ENCODE measurements at regions not wholly inside any gene's neighbourhood (a gene's known extent, or its start where the extent isn't known, plus 50 kb on each side); places are given as distances from the start of the nearest gene placed in this dataset.
"Not testable (repeated sequence)": the region's sequence is repeated elsewhere in the genome, so short reads cannot be mapped to it uniquely, and the experiment has no call there.

DNA sequence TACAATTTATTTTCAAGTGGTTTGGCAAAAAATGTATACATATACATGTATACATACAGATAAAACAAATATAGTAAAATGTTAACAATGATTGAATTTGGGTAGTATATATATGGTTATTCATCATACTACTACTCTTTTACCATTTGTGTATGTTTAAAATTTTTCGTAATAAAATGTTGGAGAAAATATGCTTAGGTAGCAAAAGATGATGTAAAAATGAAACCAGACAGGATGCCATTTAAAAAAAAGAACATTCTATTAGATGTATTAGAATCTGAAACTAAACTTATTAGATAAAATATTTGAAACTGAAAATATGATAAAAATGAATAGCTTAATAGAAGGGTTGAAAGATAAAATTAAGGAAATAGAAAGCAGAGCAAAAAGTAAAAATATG lies 144.9 kb upstream of the FER start:
- DNase-seq (ENCODE audit: low spot score in 2 of 2) (no peak), FAIRE-seq (peak; percentile 8)

DNA sequence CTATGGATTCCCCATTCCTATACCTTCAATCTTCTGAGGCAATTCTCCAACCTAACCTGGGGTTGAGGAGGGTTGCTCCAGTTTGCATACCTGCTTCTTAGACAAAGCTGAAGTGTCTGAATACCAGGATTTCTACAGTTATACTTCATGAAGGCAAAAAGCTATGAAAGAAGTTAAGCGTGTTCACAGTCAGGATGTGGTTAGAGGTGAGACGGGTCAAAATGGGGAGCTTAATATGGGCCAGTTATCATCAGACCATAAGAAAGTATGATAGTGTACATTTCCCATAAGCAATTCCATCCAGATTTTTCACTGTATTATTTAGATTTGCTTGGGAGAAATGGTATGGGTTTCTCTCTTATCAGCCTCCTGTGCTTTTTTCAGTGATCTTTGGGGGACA lies 156.9 kb upstream of the FER start:
- FAIRE-seq (no peak), DNase-seq (ENCODE audit: low spot score in 2 of 2) (no peak)

- FAIRE-seq (no peak), DNase-seq (ENCODE audit: low spot score in 2 of 2) (no peak)
Observed at GRCh38 chr5:108588323-108588722, 159.4 kb upstream of the FER start.

DNA sequence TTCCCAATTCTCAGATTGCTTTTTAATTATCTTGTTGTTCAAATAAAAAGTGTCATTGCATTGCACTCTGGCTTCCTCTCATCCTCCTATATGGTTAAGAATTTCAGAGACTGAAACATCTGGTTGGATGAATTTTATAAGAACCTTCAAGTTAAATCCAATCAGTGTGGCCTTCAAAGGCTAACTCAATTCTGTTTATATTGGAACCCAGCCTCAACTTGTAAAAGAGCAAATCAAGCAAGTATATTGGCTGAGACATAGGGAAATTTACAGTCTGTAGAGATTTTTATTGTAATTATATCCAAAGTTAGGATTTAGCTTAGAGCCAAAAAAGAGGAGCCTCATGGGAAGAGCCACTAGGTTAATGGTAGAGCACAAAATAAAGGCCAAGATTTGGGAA lies 159.9 kb upstream of the FER start:
- DNase-seq (ENCODE audit: low spot score in 2 of 2) (no peak), FAIRE-seq (no peak)

DNA sequence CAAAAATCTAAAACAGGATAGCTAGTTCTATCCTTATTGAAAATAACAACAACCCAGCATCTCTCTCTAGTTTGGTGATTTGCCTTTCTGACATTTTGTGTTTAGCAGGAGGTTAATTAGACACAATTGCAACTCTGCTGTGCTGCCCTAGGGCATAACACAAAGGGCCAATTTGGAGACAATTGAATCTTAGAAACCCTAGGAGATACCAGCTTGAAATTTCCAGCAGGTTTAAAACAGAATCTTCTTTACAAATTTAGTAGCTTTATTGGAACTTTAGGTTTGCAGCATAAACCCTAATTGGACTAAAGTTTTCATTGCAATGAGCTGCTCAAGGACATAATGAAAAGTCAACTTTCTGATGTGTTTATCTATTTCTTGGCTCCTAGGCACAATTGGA lies 166.7 kb upstream of the FER start:
- FAIRE-seq (no peak), DNase-seq (ENCODE audit: low spot score in 2 of 2) (no peak)

GRCh38 chr5:108579236-108579635 lies 168.5 kb upstream of the FER start:
- FAIRE-seq (no peak), DNase-seq (ENCODE audit: low spot score in 2 of 2) (no peak)

GRCh38 chr5:108578791-108579190 lies 168.9 kb upstream of the FER start:
- no peak for DNase-seq (ENCODE audit: low spot score in 2 of 2)
- FAIRE-seq: no peak

- FAIRE-seq: no peak
Observed at GRCh38 chr5:108567429-108567828, 180.3 kb upstream of the FER start.

DNA sequence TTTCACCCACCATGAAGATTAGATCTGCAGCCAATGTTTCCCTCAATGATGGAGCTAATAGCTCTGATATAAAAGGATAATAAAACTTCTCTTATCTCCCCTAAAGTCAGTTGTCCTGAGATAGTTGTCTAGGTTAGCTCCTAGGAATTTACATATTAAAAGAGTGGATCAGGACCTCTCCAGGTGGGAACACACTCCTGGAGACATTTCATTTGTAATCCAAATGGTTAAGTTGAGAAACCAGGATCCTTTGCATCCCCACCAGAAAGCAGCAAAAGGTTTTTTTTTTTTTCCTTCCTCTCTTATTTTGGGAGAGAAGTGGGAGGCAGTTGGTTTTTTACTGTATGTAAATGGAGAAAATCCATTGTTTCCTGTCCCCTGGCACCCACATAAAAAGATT lies 182.5 kb upstream of the FBXL17 start:
- FAIRE-seq (no peak), DNase-seq (ENCODE audit: low spot score in 2 of 2) (no peak)

More at GRCh38 chr5:108567429-108567828, 180.3 kb upstream of the FER start:
- no peak for DNase-seq (ENCODE audit: low spot score in 2 of 2)

DNA sequence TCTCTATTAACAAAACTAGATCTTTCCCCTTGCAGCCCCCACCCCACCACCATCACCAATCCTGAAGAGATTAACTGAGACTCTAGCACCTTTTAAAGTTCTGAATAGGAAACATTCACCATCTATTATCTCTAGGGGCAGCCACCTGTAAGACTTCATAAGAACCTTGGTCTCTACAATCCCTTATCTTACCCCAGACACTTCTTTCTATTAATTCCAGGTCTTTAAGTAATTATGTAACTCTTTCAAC lies 180.2 kb upstream of the FBXL17 start:
- DNase-seq (ENCODE audit: low spot score in 2 of 2) (no peak), FAIRE-seq (no peak)

- FAIRE-seq: no peak
- DNase-seq (ENCODE audit: low spot score in 2 of 2): no peak
Observed at GRCh38 chr5:108561416-108562204, 179.7 kb upstream of the FBXL17 start.

DNA sequence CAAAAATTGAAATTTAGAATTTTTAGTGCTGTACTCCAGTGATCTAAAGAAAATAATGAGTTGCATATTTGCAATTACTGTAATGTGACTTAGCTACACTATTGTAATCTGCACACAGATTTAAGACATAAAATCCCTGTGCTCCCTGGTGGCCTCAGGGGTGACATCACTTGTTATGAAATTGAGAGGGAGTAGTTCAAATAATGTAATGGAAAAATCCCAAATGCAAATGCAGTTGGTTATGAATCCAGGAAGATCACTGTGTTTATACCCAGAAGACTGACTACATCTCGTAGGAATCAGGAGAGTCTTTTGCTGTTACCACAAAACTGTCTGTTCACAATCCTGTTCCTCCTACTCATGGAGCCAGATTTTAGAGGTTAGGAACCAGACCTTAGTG lies 178.7 kb upstream of the FBXL17 start:
- DNase-seq (ENCODE audit: low spot score in 2 of 2) (no peak), FAIRE-seq (no peak)

DNA sequence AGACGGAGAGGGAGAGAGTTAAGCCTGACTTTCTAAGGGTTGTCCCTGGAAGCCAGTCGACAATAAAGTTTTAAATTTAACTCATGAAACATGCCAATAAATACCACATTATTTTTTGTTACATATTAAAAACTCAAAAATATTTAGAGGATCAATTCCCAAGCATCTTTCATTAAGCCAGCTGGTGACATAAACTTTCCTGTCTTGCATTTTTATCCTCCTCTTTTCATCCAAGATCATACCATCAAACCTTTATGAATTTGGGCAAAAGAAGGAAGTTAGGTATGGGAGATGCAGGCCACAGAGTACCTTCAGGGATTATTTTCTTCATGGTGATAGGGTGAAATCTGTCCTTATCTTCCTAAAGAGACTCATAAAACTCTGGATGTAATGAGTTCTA lies 178.3 kb upstream of the FBXL17 start:
- no peak for FAIRE-seq

GRCh38 chr5:108558840-108559239 lies 176.9 kb upstream of the FBXL17 start:
- not testable (repeated sequence) for FAIRE-seq; DNase-seq (ENCODE audit: low spot score in 2 of 2)

More for the DNA sequence above, 178.3 kb upstream of the FBXL17 start:
- DNase-seq (ENCODE audit: low spot score in 2 of 2): no peak

DNA sequence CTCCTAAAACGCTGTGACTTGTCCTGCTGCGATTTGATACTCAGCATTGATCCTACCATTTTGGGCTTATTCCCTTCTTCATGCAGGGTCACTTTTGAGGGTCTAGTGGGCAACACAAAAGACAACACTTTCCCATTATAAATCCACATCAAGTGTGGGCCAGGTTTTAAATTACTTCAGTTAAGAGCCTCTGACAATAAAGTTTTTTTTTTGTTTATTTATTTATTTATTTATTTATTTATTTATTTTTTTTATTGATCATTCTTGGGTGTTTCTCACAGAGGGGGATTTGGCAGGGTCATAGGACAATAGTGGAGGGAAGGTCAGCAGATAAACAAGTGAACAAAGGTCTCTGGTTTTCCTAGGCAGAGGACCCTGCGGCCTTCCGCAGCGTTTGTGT lies 176.2 kb upstream of the FBXL17 start:
- not testable (repeated sequence) for FAIRE-seq; DNase-seq (ENCODE audit: low spot score in 2 of 2)

DNA sequence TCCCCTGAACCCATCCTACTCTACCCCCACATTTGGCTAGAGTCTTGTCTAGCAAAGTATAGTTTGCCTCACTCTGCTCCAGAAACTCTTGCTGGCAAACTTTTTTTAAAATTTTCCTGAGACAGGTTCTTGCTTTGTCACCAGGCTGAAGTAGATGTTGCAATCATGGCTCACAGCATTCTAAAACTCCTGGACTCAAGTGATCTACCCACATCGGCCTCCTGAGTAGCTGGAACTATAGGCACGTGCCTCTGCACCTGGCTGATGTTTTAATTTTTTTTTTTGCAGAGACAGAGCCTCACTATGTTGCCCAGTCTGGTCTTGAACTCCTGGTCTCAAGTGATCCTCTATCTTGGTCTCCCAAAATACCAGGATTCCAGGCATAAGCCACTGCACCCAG lies 175.8 kb upstream of the FBXL17 start:
- DNase-seq (ENCODE audit: low spot score in 2 of 2) (no peak), FAIRE-seq (no peak)

DNA sequence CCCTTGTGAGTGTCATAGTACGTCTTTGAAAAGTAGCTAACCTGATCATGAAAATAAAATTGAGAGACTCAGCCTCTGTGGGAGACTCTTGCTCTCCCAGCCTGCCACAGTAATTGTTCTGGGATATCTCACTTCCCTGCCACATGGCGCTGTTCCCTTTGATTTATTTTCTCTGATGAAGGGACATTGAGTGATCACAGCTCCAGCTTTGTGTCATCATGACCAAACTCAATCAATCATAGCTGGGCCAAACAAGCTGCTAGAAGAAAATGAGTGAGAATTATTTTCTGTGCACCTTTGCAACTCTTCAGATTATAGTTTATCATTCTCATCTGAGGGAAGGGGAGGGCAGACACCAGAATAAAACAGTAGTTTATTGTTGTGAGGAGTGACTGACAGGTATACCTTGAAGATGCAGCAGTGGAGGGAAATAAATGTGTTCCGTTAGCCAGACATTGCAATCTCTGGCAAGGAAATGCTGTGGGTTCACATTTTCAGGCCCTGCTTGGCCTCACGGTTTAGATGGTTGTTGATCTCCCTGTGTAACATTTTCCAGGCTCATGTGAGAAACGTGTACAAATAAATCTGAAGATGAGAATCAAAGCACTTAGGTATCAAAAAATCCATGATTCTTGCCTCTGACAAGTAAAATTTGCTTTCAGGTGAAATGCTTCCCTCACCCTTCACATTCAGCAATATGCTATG lies 174.7 kb upstream of the FBXL17 start:
- DNase-seq (ENCODE audit: low spot score in 2 of 2) (no peak), FAIRE-seq (no peak)

GRCh38 chr5:108548684-108549596 lies 167.0 kb upstream of the FBXL17 start:
- no peak for DNase-seq (ENCODE audit: low spot score in 2 of 2)
- no peak for FAIRE-seq

DNA sequence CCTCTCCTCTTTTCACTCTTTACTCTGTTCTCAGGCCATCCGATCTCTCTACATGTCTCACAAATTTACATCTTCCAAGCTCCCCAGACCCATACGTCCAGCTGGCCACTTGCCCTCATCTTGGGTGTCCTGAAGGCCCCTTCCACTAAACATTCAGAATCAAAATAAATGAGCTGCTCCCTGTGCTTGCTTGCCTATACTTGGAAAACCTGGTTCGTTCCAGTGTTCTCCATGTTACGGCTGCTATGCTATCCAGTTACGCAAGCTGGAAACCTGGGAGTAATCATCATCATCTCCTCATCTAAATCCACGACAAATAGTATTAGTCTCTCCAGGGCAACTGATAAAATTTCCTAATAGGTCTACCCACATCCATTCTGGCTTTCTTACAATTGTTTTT lies 165.0 kb upstream of the FBXL17 start:
- DNase-seq (ENCODE audit: low spot score in 2 of 2): no peak
- FAIRE-seq: no peak

GRCh38 chr5:108545301-108545700 lies 163.4 kb upstream of the FBXL17 start:
- DNase-seq (ENCODE audit: low spot score in 2 of 2) (no peak), FAIRE-seq (no peak)

DNA sequence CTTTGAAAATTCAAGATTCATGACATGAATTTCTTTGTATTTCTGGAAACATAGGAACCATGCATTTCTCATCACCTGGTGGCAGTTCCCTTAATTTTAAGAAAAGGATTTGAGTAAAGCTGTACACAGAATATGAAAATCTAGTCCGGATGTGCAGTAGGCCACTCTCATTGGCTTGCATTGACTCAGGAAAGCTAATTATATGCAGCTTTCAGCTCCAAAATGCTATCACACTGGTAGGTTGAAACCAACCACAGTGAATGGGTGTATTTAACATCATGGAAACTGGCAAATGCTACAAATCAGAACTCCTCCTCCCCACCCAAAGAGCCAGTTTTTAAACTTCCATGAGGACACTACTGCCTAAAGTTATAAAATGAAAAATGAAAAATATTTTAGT lies 161.6 kb upstream of the FBXL17 start:
- DNase-seq (ENCODE audit: low spot score in 2 of 2) (no peak), FAIRE-seq (no peak)
